NCI-H2196 treated with DMSO at 0.1 percent for 48 hours (cell line): ENCODE measurements at regions not wholly inside any gene's neighbourhood (a gene's known extent, or its start where the extent isn't known, plus 50 kb on each side); places are given as distances from the start of the nearest gene placed in this dataset.
A peak's percentile ranks its signal among the peaks of the same experiment; 100 is the strongest.

Experiments
- DNase-seq: peaks from one replicate; lab custom pipeline; 2025; ENCODE audit not compliant: unreplicated experiment; lab: John Stamatoyannopoulos, UW

- DNase-seq: peak; percentile 62
Observed at GRCh38 chr12:115473257-115473956, 789.4 kb upstream of the TBX3 start.

- no peak for DNase-seq
Observed at GRCh38 chr12:115472852-115473251, 788.9 kb upstream of the TBX3 start.

DNA sequence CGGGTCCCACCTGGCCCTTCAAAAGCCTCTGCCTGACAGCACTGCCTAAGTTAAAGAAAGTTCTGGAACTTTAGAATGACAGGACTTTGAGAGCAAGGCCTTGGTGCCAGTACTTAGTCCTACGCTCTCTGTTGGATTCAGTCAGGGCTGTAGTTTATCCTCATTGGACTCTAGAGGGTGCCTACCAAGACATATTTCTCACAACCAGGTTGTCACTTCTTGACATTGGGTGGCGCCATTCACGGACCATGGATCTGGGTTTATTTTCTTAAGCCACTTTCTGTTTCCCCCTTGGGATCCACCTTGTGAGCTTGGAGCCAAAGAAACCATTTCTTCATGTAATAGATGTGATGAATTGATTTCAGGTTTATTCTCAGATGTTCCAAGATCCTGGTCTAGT, 787.0 kb upstream of the TBX3 start:
- DNase-seq: no peak

- DNase-seq: no peak
Observed at GRCh38 chr12:115470526-115470925, 786.6 kb upstream of the TBX3 start.

GRCh38 chr12:115468087-115468510, 784.1 kb upstream of the TBX3 start:
- DNase-seq: no peak

DNA sequence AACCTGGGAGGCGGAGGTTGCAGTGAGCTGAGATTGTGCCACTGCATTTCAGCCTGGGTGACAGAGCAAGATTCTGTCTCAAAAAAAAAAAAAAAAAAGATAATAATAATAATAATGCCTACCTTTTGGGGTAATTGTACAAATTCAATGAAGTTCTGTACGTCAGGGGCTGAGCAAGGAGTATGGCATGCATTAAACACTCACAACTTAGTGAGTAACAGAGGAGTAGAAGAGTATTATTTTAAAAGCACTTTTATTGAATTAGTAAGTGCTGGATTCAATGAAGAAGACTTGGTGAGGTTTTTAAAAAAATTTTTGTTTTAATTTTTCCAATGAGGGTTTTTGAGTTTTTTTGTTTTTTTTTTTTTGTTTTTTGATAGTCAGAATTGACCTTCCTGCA, 783.6 kb upstream of the TBX3 start:
- no peak for DNase-seq

- no peak for DNase-seq
Observed at GRCh38 chr12:115466076-115466475, 782.1 kb upstream of the TBX3 start.

DNA sequence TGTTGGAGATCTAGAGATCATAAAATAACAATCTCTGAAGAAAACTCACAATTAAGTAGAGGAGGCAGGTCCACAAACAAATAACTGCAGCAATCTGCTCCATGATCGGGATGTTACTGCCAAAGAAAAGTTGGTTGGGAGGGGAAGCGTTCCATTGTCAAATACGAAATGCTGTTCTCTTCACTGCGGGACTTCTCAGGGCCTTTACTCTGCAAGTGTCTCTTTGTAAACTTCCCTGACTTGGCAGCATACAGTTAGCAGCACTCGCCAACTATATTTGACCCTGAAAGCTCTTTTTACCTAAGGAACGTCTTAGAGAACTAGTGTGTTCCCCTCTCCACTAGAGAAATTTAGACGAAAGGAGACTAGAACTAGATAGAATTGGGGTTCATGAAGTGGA, 780.7 kb upstream of the TBX3 start:
- no peak for DNase-seq

DNA sequence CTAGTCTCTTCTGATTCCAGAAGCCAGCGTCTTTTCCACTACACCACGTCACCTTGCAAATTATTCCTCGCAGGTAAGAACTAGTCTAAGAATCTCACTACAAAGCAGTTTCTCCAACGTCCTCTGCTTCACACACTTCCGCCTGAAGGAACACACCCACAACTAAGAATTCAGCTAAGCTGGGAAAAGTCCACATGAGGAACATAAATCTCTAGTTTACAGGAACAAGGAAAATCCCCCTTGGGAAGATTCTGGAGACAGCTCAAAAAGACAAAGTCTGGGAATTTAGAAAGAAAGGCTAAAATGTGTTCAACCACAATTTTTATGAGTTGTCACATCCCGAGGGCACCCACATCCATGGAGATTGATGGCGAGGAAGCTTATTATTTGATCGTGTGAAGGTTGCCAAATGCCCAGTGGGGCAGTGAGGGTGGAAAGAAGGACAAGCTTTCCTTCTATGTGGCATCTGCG, 780.2 kb upstream of the TBX3 start:
- DNase-seq: no peak

- no peak for DNase-seq
Observed at GRCh38 chr12:115461401-115461800, 777.4 kb upstream of the TBX3 start.

DNA sequence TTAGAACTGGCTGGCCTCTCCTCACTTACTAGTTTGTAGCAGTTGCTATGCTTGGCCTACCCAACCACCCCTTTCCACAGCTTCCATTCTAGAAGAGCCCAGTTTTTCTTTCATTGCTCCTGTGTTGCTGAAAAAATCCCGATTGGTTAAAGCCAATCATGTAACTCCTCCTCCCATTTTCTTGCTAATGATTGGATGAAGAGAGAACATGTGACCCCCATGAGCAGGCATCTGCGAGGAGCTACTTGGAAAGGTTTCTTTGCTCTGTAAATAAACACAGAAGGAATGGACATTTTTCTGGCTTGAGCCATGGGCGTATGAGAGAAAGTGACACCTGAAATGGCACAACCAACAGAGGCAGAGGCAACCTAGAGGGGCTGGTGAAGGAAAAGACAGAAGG, 773.8 kb upstream of the TBX3 start:
- DNase-seq: no peak

DNA sequence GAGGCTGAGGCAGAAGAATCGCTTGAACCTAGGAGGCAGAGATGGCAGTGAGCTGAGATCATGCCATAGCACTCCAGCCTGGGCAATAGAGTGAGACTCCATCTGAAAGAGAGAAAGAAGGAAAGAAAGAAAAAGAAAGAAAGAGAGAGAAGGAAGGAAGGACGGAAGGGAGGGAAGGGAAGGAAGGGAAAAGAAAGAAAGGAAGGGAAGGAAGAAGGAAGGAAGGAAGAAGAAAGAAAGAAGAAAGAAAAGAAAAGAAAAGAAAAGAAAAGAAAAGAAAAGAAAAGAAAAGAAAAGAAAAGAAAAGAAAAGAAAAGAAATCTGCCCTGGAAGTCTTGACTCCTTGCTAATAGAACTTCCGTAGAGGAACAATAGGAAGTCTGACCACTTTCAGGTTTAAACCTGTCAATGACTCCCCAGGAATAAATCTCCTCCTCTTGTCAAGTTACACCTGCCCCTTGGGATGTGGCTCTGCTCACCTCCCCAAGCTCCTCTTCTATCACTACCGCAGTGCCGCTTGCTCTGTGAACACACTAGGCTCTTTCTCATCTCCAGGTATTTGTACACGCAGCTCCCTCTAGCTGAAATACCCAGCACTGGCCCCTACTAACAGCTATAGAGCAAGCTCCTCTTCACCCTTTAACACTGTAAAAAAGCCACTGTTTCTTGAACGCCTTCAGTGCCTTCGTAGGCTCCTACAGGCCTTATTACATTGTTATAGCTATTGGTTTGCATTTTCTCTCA, 773.1 kb upstream of the TBX3 start:
- no peak for DNase-seq

- DNase-seq: peak; percentile 39
Observed at GRCh38 chr12:115455268-115455681, 771.3 kb upstream of the TBX3 start.

DNA sequence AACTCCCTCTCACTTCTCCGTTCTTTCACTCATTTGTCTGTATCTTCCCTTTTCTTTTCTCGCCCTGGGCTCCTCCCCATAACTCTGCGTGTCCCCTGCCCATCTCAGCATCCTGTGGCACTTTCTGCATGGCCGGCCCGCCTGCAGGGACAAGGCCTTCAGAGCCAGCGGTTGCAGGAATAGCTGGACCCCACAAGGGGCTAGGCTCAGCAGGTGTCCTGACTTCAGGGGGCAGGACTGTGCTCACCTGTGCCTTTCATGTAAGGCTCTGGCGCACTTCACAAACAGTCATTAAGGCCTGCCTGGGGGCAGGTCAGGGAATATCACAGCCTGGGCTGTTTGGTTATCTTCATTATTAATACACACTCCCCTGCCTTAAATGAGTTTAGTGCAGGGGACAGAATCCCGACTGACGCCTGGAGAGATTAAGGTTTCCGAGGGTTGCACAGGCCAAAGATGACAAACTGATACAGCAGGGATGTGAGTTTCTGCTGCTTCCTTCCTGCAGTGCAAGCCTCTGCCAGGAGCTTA, 768.8 kb upstream of the TBX3 start:
- no peak for DNase-seq

DNA sequence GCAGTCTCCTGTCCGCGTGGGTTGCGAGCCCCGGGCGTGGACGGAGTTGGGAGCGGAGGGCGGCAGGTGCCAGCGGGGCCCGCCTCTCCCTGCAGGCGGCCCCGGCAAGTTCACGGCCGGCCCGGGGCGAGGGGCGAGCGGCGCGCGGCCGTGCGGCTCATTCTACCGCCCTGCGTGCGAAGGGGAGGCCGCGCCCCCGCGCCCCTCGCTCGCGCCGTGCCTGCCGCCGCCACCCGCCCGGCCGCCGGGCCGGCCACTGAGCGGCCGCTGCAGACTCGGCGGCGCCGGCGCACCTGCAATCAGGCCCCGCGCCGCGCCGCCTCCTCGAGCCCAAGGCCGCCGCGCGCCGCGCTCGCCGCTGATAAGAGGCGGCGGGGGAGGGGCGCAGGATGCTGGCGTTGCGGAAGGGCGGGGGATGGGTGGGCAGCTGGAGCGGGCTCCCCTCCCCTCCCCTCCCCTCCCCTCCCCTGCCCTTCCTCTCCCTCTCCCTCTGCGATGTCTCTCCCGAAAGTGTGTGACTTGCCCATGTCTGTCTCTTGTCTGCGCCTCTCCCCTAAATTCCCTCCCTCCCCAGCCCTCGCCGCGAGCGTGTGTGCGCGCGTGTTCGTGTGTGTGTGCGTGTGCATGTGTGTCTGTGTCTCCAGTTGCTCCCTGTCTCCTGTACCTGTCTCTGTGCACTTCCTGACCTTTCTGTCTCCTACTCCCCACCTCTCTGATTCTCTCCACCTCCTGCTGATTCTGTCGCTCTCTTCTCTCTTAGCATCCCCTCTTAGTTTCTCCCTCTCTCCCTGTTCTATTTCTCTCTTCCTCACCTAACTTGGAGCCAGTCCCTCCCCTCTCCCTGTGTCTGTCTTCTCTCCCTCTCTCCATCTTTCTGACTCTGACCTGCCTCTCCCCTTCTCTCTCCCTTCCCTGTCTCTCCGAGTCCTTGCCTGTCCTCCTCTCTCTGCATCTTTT, 768.1 kb upstream of the TBX3 start:
- DNase-seq: peak; percentile 77

DNA sequence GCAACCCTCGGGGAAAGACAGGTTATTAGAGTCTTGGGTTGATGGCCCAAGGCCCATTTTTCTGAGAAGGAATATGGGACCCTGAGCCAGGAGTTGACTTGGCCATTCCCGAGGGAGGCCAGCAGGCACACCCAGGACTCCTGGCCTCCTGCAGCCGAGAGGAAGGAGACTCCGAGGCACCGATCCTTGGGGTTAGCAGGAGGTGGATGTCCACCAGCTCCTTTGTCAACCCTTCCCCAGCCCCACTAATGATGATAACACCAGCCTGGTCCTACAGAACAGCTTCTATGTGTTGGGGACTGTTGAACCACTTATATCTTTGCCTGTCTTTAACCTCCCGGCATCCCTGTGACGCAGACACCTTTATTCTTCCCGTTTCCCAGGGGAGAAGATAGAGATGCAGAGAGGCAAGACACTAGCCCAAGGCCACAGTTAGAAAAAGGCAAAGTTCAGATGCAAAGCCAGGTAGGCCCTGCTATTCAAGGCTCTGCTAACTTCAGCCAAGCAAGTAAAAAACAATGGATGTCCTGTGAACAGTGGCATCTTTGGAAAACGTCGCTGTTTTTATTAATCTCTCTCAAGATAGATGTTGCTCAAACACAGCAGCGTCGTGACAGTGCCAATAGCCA, 767.3 kb upstream of the TBX3 start:
- no peak for DNase-seq

- DNase-seq: no peak
Observed at GRCh38 chr12:115450710-115451109, 766.7 kb upstream of the TBX3 start.

- DNase-seq: no peak
Observed at GRCh38 chr12:115450017-115450416, 766.0 kb upstream of the TBX3 start.

DNA sequence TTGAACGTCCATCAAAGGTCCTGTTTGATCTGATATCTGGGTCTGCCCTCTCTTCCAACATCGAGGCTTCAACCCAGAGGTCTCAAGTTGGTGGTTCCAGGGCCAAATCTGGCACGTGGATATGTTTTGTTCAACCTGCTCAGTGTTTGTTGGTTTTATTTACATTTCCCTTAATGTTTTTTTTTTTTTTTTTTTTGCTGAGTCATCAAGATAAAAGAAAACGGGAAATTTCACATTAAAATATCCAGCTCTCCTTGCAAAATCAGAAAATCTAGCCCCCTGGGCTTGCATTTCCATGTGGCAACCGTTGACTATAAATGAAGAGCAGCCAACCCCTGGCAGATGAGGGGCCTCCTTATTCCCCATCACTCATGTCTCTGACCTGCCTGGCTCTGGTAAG, 765.6 kb upstream of the TBX3 start:
- DNase-seq: no peak

DNA sequence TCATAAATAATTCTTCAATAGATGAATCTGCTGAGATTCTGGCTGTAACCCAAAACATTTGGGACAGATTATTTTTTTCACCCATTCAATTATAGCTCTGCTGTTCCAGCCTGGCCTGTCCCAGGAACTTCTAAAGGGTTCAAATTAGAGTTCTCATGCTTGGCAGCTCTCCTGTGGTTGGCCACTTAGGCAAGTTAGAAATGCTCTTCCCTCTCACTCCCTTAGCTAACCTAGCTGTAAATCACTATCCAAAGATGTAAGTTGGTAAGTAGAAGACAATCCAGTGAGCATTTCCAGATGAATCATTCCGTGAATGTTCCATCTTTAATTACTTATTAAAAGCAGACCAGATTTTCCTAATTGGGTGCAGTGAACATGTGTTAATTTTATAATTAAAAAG, 760.4 kb upstream of the TBX3 start:
- DNase-seq: no peak
